HEK293 (cell line): ENCODE measurements at regions not wholly inside any gene's neighbourhood (a gene's known extent, or its start where the extent isn't known, plus 50 kb on each side); places are given as distances from the start of the nearest gene placed in this dataset.

ENCODE experiments used
- CTCF ChIA-PET: fragments of 350-600 bp; formaldehyde crosslinking; extraction: SDS; loops from one replicate; lab custom pipeline; 2021; ENCODE audit warnings: antibody characterized with exemption; lab: Yijun Ruan, JAX
- POLR2A ChIA-PET: fragments of 300-600 bp; formaldehyde crosslinking; extraction: SDS; loops from one replicate; lab custom pipeline; 2020; ENCODE audit warnings: antibody characterized with exemption, inconsistent platforms; lab: Yijun Ruan, JAX
- H3K27ac ChIP-seq: fragments of 200-500 bp; sonication (Bioruptor generic); 2 replicates; pipeline ENCODE4 v1.5.1; 2014; ENCODE audit warnings: low read depth, low read length, control low read depth, inconsistent platforms; ENCODE audit errors: extremely low read depth
- H3K36me3 ChIP-seq, 2 experiments: fragments of 200-500 bp in 1 of 2; sonication (Bioruptor generic) in 1 of 2; 1 replicate in 1 of 2; 2 replicates in 1 of 2; pipeline ENCODE4 v1.5.1; 2014 to 2017; ENCODE audit warnings: inconsistent platforms in 2 of 2, low read length in 2 of 2; ENCODE audit not compliant: control insufficient read depth in 2 of 2, insufficient read depth in 1 of 2
- H3K4me1 ChIP-seq: fragments of 200-500 bp; sonication (Bioruptor generic); 2 replicates; pipeline ENCODE4 v1.5.1; 2014; ENCODE audit warnings: mild to moderate bottlenecking, low read length, inconsistent platforms; ENCODE audit not compliant: control insufficient read depth, insufficient read depth
- H3K4me3 ChIP-seq: 2 replicates; pipeline ENCODE4 v1.5.1; 2011; ENCODE audit warnings: low read depth, mild to moderate bottlenecking, control low read depth, low read length, moderate library complexity
- H3K9me3 ChIP-seq: fragments of 200-500 bp; sonication (Bioruptor generic); 2 replicates; pipeline ENCODE4 v1.5.1; 2014; ENCODE audit warnings: low read depth, low read length, inconsistent platforms; ENCODE audit not compliant: control insufficient read depth, insufficient read depth
- ELK4 ChIP-seq: IDR thresholded peaks from 2 replicates; pipeline ENCODE4 v1.6.1; 2011; ENCODE audit warnings: mild to moderate bottlenecking, low read depth, low read length, borderline replicate concordance
- KLF16 ChIP-seq: fragments of 450-650 bp; formaldehyde crosslinking; IDR thresholded peaks from 2 replicates; pipeline ENCODE4 v1.5.1; 2017; ENCODE audit warnings: missing biosample characterization, missing genetic modification characterization
- MEIS1 ChIP-seq: sonication (generic); formaldehyde crosslinking; IDR thresholded peaks from 2 replicates; pipeline ENCODE4 v1.8.1; 2022; ENCODE audit warnings: missing genetic modification reagents, mild to moderate bottlenecking, borderline replicate concordance
- MZF1 ChIP-seq: fragments of 450-650 bp; formaldehyde crosslinking; IDR thresholded peaks from 2 replicates; pipeline ENCODE4 v1.5.1; 2017; ENCODE audit warnings: missing biosample characterization, missing genetic modification characterization, borderline replicate concordance
- SETDB1 ChIP-seq: IDR thresholded peaks from one replicate; pipeline ENCODE4 v1.6.1; 2017; ENCODE audit warnings: mild to moderate bottlenecking, low read length, moderate library complexity, mixed read lengths; ENCODE audit not compliant: insufficient read length
- SP7 ChIP-seq: fragments of 450-650 bp; formaldehyde crosslinking; IDR thresholded peaks from 2 replicates; pipeline ENCODE4 v1.5.1; 2016; ENCODE audit warnings: missing biosample characterization, missing genetic modification characterization
- WT1 ChIP-seq: fragments of 450-650 bp; formaldehyde crosslinking; IDR thresholded peaks from 2 replicates; pipeline ENCODE4 v1.5.1; 2016; ENCODE audit warnings: missing biosample characterization, missing genetic modification characterization
- ZNF10 ChIP-seq: fragments of 450-650 bp; formaldehyde crosslinking; IDR thresholded peaks from 2 replicates; pipeline ENCODE4 v1.5.1; 2017; ENCODE audit warnings: missing biosample characterization, missing genetic modification characterization
- ZNF184 ChIP-seq: fragments of 450-650 bp; IDR thresholded peaks from 2 replicates; pipeline ENCODE4 v1.5.1; 2018; ENCODE audit warnings: missing biosample characterization, mild to moderate bottlenecking, missing genetic modification characterization
- ZNF23 ChIP-seq: fragments of 450-650 bp; formaldehyde crosslinking; IDR thresholded peaks from 2 replicates; pipeline ENCODE4 v1.5.1; 2016; ENCODE audit warnings: missing biosample characterization, missing genetic modification characterization, borderline replicate concordance
- ZNF302 ChIP-seq: fragments of 450-650 bp; formaldehyde crosslinking; IDR thresholded peaks from 2 replicates; pipeline ENCODE4 v1.5.1; 2016; ENCODE audit warnings: missing biosample characterization, missing genetic modification characterization, low read depth
- ZNF311 ChIP-seq: fragments of 450-650 bp; formaldehyde crosslinking; IDR thresholded peaks from 2 replicates; pipeline ENCODE4 v1.5.1; 2017; ENCODE audit warnings: missing biosample characterization, missing genetic modification characterization, borderline replicate concordance
- ZNF341 ChIP-seq: fragments of 450-650 bp; formaldehyde crosslinking; IDR thresholded peaks from 2 replicates; pipeline ENCODE4; 2016; ENCODE audit warnings: low read depth, missing biosample characterization, missing genetic modification characterization
- ZNF404 ChIP-seq: fragments of 450-650 bp; formaldehyde crosslinking; IDR thresholded peaks from 2 replicates; pipeline ENCODE4 v1.5.1; 2017; ENCODE audit warnings: missing biosample characterization, missing genetic modification characterization
- ZNF473 ChIP-seq: fragments of 450-650 bp; formaldehyde crosslinking; IDR thresholded peaks from 2 replicates; pipeline ENCODE4 v1.5.1; 2017; ENCODE audit warnings: missing biosample characterization, missing genetic modification characterization
- ZNF48 ChIP-seq: fragments of 450-650 bp; formaldehyde crosslinking; IDR thresholded peaks from 2 replicates; pipeline ENCODE4 v1.5.1; 2016; ENCODE audit warnings: missing biosample characterization, missing genetic modification characterization
- ZNF626 ChIP-seq: fragments of 450-650 bp; sonication (Bioruptor Pico); formaldehyde crosslinking; IDR thresholded peaks from 2 replicates; pipeline ENCODE4 v1.5.1; 2018; ENCODE audit warnings: missing biosample characterization, missing genetic modification characterization, inconsistent platforms
- ZNF785 ChIP-seq: fragments of 450-650 bp; formaldehyde crosslinking; IDR thresholded peaks from 2 replicates; pipeline ENCODE4 v1.5.1; 2016; ENCODE audit warnings: missing biosample characterization, missing genetic modification characterization
- ZNF791 ChIP-seq: fragments of 450-650 bp; formaldehyde crosslinking; IDR thresholded peaks from 2 replicates; pipeline ENCODE4 v1.5.1; 2016; ENCODE audit warnings: missing biosample characterization, missing genetic modification characterization
- ZSCAN23 ChIP-seq: fragments of 450-650 bp; formaldehyde crosslinking; IDR thresholded peaks from 2 replicates; pipeline ENCODE4 v1.5.1; 2016; ENCODE audit warnings: missing biosample characterization, missing genetic modification characterization
- TF ChIP-seq, protein P1 (sequence below): fragments of 450-650 bp; formaldehyde crosslinking; IDR thresholded peaks from 2 replicates; pipeline ENCODE4 v1.5.1; 2017; ENCODE audit warnings: missing biosample characterization, missing genetic modification characterization

- ChIA-PET POLR2A (no interaction called here), CTCF (no interaction called here)
- TF ChIP-seq SP7 (tag by site-specific recombination) (no peak), MZF1 (tag by site-specific recombination) (no peak), ZNF791 (tag by site-specific recombination) (no peak), ZNF23 (tag by site-specific recombination) (no peak), ZNF626 (tag by site-specific recombination) (no peak), ZNF311 (no peak), ZNF404 (tag by site-specific recombination) (no peak), ZSCAN23 (tag by site-specific recombination) (no peak), ZNF48 (tag by site-specific recombination) (no peak), ZNF341 (tag by site-specific recombination) (no peak)
- TF ChIP-seq, protein P1, sequence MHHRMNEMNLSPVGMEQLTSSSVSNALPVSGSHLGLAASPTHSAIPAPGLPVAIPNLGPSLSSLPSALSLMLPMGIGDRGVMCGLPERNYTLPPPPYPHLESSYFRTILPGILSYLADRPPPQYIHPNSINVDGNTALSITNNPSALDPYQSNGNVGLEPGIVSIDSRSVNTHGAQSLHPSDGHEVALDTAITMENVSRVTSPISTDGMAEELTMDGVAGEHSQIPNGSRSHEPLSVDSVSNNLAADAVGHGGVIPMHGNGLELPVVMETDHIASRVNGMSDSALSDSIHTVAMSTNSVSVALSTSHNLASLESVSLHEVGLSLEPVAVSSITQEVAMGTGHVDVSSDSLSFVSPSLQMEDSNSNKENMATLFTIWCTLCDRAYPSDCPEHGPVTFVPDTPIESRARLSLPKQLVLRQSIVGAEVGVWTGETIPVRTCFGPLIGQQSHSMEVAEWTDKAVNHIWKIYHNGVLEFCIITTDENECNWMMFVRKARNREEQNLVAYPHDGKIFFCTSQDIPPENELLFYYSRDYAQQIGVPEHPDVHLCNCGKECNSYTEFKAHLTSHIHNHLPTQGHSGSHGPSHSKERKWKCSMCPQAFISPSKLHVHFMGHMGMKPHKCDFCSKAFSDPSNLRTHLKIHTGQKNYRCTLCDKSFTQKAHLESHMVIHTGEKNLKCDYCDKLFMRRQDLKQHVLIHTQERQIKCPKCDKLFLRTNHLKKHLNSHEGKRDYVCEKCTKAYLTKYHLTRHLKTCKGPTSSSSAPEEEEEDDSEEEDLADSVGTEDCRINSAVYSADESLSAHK (tag by site-specific recombination) = no peak
- no peaks in the 10 kb centered on the region for H3K36me3 ChIP-seq
- no peak overlapping the region for H3K27ac ChIP-seq
- no peak overlapping the region for H3K4me3 ChIP-seq
- no peaks in the 10 kb centered on the region for H3K9me3 ChIP-seq
- no peaks in the 10 kb centered on the region for H3K4me1 ChIP-seq
These were observed 352.9 kb upstream of the NETO1 start for GRCh38 chr18:73220663-73221062.

GRCh38 chr18:73218293-73218692 lies 350.5 kb upstream of the NETO1 start:
- TF ChIP-seq MEIS1 = no peak
- TF ChIP-seq ZNF10 = no peak
- TF ChIP-seq ZNF785 (tag by site-specific recombination) = no peak
- no peak for TF ChIP-seq ZNF184
- H3K4me3 ChIP-seq = no peak overlapping the region
- ChIA-PET POLR2A (no interaction called here), CTCF (no interaction called here)
- no peaks in the 10 kb centered on the region for H3K9me3 ChIP-seq
- no peaks in the 10 kb centered on the region for H3K4me1 ChIP-seq
- H3K36me3 ChIP-seq = no peaks in the 10 kb centered on the region
- H3K27ac ChIP-seq = no peak overlapping the region

DNA sequence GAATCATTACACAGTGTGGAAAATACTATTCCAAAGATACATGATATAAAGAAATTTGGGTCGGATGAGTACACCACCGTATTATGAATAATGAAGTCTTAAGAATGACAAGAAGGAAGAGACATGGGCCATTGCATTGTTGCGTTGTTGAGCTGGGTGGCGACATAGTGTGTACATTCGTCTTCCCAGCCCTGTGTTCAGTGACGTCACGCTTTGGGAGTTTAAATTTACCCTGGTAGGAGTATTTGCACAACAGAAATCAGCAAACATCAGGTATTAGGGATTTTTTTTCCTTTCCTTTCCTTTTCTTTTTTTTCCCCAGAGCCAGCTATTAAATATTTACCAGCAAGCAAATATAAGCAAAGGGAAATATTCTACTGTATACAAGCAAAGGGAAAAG lies 347.2 kb upstream of the NETO1 start:
- H3K9me3 ChIP-seq = no peaks in the 10 kb centered on the region
- no peaks in the 10 kb centered on the region for H3K4me1 ChIP-seq
- no peak overlapping the region for H3K27ac ChIP-seq
- CTCF ChIA-PET = no interaction called here
- POLR2A ChIA-PET = no interaction called here
- H3K36me3 ChIP-seq = no peaks in the 10 kb centered on the region
- no peak for TF ChIP-seq ELK4
- TF ChIP-seq MZF1 (tag by site-specific recombination) = no peak
- no peak for TF ChIP-seq ZNF302 (tag by site-specific recombination)
- no peak for TF ChIP-seq WT1 (tag by site-specific recombination)
- no peak for TF ChIP-seq ZNF473
- no peak for TF ChIP-seq KLF16 (tag by site-specific recombination)
- TF ChIP-seq SETDB1 = no peak
- H3K4me3 ChIP-seq = no peak overlapping the region
